ENCODE measurements at regions not wholly inside any gene's neighbourhood (a gene's known extent, or its start where the extent isn't known, plus 50 kb on each side); places are given as distances from the start of the nearest gene placed in this dataset.
A peak's percentile ranks its signal among the peaks of the same experiment; 100 is the strongest.

DNA sequence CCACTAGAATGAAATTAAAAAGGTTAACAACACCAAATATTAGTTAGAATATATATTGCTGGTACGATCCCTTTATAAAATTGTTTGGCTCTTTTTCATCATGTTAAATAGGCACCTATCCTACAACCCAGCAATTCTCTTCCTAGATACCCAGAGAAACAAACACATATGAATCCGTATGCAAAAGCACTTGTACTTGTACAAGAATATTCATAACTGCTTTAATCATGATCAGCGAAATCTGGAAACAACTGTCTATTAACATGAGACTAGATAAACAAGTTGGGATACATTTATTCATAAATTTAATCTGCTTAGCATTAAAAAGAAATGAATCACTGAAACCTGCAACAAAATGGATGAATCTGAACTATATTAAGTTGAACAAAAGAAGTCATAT lies 113.7 kb upstream of the MAP1B start:
- no peaks in the 10 kb centered on the region for H4K20me1 ChIP-seq
- H3K36me3 ChIP-seq, result no peaks in the 10 kb centered on the region
- H3K27ac ChIP-seq, result no peak overlapping the region
- no peak overlapping the region for H3K9ac ChIP-seq
- H3K4me3 ChIP-seq, result no peak overlapping the region
- H3K4me2 ChIP-seq, result no peak overlapping the region
- peaks cover 0 to 19% (median 0%) of the 10 kb centered on the region in 11 experiments; a peak in 3 of 22 replicates for H3K9me3 ChIP-seq (replicated peaks in 1 of 11)
- no peaks in the 10 kb centered on the region for H3K27me3 ChIP-seq
- TF ChIP-seq Cebpa-rat (IDR thresholded peaks at IDR 0.05), result no peak
- peaks cover 0 to 15% (median 11%) of the 10 kb centered on the region in 10 experiments; a peak in 15 of 20 replicates for H3K4me1 ChIP-seq

DNA sequence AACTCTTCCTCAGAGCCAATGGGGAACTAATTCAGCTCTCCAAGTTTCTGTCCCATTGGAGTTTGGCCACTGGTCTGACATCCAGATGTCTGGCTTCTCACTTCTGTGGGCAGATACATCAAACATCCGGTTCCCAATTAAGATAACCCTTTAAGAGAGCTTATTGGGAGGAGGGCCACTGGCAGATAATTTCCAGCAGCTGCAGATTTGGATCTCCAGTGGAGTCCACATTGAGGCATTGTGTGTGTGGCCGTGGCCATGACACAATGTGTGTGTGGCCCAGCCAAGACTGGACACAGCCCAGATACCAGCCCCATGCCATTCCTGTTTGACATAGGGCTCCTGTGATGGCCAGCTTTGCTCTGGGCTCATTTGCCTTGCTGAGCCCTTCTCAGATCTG lies 110.5 kb upstream of the MAP1B start:
- H3K9me3 ChIP-seq (replicated peaks in 1 of 11), result peaks cover 0 to 20% (median 0%) of the 10 kb centered on the region in 11 experiments; a peak in 3 of 22 replicates
- H3K4me3 ChIP-seq, result no peak overlapping the region
- no peak overlapping the region for H3K27ac ChIP-seq
- no peaks in the 10 kb centered on the region for H3K27me3 ChIP-seq
- no peak for TF ChIP-seq Cebpa-rat (IDR thresholded peaks at IDR 0.05)
- peaks cover 0 to 15% (median 11%) of the 10 kb centered on the region in 10 experiments; a peak in 15 of 20 replicates for H3K4me1 ChIP-seq
- H3K4me2 ChIP-seq, result no peak overlapping the region
- no peak overlapping the region for H3K9ac ChIP-seq
- H4K20me1 ChIP-seq, result no peaks in the 10 kb centered on the region
- H3K36me3 ChIP-seq, result no peaks in the 10 kb centered on the region

DNA sequence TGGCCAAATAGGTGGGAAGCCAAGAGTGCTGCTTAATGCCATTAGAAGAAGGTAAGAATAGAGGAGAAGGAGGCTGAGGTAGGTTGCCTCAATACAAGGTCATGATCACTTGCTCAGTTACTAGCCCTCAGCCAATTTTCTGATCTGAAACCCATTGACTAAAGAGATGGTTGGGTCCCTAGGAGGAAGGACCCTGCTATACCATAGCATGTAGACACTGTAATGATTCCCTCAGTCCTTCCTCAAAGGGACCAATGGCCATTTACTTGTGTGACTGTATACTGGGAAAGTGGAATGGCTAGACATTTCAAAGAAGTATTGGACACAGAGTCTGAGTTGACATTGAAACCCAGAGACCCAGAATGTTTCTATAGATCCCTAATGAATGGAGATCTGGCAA lies 108.5 kb upstream of the MAP1B start:
- Histone ChIP-seq H4K20me1 (no peaks in the 10 kb centered on the region), H3K4me3 (no peak overlapping the region), H3K27ac (no peak overlapping the region), H3K27me3 (no peaks in the 10 kb centered on the region), H3K9ac (no peak overlapping the region), H3K4me2 (no peak overlapping the region), H3K4me1 (peaks cover 0 to 15% (median 11%) of the 10 kb centered on the region in 10 experiments; a peak in 15 of 20 replicates), H3K9me3 (replicated peaks in 1 of 11) (peaks cover 0 to 20% (median 0%) of the 10 kb centered on the region in 11 experiments; a peak in 3 of 22 replicates), H3K36me3 (no peaks in the 10 kb centered on the region)
- TF ChIP-seq Cebpa-rat (IDR thresholded peaks at IDR 0.05), result no peak

DNA sequence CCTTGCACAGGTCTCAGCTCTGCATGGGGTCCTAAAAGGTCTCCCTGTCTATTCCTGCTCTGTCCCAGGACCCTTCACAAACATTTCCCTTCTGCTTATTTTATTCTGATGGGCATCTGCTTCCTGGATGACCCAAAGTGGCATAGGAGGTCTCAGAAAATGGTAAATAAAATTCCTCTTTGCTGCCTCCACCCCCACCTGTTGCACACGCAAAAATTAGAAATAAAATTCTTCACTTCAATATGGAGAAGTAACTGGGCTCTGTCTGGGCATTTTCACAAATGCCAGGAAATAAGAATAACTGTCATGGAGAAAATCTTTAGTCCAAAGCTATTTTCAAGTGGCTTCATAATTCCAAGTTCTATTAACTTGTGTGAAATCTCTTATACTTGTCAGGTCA lies 106.6 kb upstream of the MAP1B start:
- Histone ChIP-seq H3K27me3 (no peaks in the 10 kb centered on the region), H3K36me3 (no peaks in the 10 kb centered on the region), H3K9ac (no peak overlapping the region), H3K27ac (no peak overlapping the region), H3K4me2 (no peak overlapping the region), H4K20me1 (no peaks in the 10 kb centered on the region), H3K9me3 (replicated peaks in 1 of 11) (peaks cover 0 to 20% (median 0%) of the 10 kb centered on the region in 11 experiments; a peak in 3 of 22 replicates), H3K4me1 (peaks cover 5 to 18% (median 13%) of the 10 kb centered on the region in 10 experiments; a peak in 19 of 20 replicates), H3K4me3 (no peak overlapping the region)
- no peak for TF ChIP-seq Cebpa-rat (IDR thresholded peaks at IDR 0.05)

DNA sequence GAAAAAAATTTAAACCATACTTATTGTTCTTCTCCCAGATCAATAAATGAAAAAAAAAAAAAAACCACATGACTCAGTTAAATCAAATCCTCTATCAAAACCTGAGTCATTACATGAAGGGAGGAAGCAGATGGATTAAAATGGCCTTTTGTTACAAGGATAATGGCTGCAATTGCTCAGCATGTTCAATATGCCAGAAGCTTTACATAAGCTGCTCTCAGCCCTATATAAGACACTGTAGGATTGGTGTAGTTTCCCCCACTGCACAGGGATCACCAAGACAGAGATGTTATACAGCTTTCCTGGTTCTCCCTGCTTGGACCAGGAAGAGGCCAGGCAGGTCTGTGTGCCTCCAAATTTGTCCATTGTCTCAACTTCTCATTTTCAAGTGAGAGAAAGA lies 101.6 kb upstream of the MAP1B start:
- Histone ChIP-seq H3K36me3 (no peaks in the 10 kb centered on the region), H3K9me3 (replicated peaks in 1 of 11) (no peaks in the 10 kb centered on the region), H3K4me3 (no peak overlapping the region), H3K27ac (no peak overlapping the region), H3K9ac (no peak overlapping the region), H3K4me2 (peak overlapping the region in 10 of 11 experiments; percentile 0 to 49 (median 30); a peak in 15 of 22 replicates), H4K20me1 (no peaks in the 10 kb centered on the region), H3K4me1 (peaks cover 3 to 19% (median 17%) of the 10 kb centered on the region in 10 experiments; a peak in 14 of 20 replicates), H3K27me3 (no peaks in the 10 kb centered on the region)
- TF ChIP-seq Cebpa-rat (IDR thresholded peaks at IDR 0.05), result no peak

DNA sequence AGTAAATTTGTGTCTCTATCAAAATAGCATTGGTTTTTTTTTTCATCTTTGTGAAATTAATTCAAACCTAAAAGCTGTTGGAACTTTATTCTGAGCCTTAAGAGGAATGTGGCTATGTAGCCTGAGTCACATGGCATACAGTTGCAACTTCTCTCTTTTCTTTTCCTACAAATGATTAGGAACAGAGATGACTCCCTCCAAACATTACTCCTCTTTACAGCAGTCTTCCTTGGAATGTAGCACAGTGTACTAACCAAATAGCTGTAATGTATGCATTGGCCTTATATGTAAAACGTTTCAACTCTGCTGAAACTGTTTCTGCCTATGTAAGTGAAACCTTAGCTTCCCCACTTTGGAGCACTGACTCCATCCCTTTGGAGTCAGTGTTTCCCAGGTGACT lies 100.9 kb upstream of the MAP1B start:
- Histone ChIP-seq H3K36me3 (no peaks in the 10 kb centered on the region), H3K27me3 (no peaks in the 10 kb centered on the region), H3K4me1 (peaks cover 3 to 19% (median 17%) of the 10 kb centered on the region in 10 experiments; a peak in 14 of 20 replicates), H3K4me2 (peak overlapping the region in 7 of 11 experiments; percentile 11 to 43 (median 33); a peak in 7 of 22 replicates), H3K9me3 (replicated peaks in 1 of 11) (no peaks in the 10 kb centered on the region), H4K20me1 (no peaks in the 10 kb centered on the region), H3K4me3 (no peak overlapping the region), H3K27ac (no peak overlapping the region), H3K9ac (no peak overlapping the region)
- TF ChIP-seq Cebpa-rat (IDR thresholded peaks at IDR 0.05), result no peak

DNA sequence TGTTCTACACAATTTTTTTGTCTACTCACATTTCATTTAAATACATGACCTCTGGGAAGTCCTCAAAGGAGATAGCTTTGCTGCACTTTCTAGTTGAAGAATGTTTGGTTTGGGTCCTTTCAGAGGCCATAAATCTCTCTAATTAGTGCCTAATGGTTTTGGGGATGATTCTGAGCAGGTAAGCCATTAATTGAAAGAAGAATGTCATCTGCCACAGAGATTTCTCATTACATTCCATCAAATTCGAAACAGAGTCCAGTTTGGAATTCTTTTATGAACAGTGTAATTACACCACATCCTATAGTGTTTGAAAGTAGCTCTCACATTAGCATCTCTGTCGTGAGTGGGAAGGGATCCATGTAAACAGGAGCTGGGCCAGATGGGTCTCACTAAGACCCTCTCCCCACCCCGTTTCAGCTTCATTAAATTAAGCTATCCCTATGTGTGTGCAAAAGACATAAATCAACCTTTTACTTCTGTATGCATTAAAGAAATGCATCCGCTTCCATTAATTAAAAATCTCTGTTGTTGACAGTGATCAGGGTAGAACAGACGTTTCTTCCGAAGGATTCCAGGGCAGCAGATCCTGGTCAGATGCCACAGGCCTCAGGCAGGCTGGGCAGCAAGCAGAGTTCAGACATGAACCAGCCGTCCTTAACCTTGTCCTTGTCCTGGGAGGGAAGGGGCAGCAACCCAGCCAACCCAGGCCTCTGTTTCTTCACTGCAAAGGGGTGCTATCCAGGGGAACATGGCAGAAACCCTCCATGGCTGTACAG lies 99.8 kb upstream of the MAP1B start:
- no peaks in the 10 kb centered on the region for H3K9me3 ChIP-seq (replicated peaks in 1 of 11)
- peaks cover 3 to 19% (median 17%) of the 10 kb centered on the region in 10 experiments; a peak in 14 of 20 replicates for H3K4me1 ChIP-seq
- no peaks in the 10 kb centered on the region for H4K20me1 ChIP-seq
- no peak overlapping the region for H3K9ac ChIP-seq
- TF ChIP-seq Cebpa-rat (IDR thresholded peaks at IDR 0.05), result no peak
- no peak overlapping the region for H3K27ac ChIP-seq
- no peaks in the 10 kb centered on the region for H3K36me3 ChIP-seq
- no peaks in the 10 kb centered on the region for H3K27me3 ChIP-seq
- no peak overlapping the region for H3K4me3 ChIP-seq
- H3K4me2 ChIP-seq, result no peak overlapping the region

DNA sequence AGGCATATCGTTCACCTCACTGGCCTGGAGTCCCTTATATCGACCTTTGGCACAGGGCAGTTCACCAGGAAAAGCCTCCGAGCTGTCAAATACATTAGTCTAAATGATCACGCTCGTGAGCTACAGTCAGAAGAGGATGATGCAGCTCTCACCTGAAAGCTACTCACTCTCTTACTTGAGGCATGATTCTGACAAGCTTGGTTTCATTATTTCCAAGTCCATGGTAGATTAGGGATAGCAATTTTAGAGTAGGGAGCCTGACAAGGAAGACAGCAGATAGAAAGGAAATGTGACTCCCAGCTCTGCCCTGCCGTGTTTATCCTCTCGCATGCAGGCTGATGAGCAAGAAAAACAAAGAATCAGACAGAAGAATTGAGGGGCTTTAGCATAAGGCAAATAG lies 98.0 kb upstream of the MAP1B start:
- Histone ChIP-seq H3K9me3 (replicated peaks in 1 of 11) (no peaks in the 10 kb centered on the region), H3K27ac (no peak overlapping the region), H3K4me1 (peaks cover 3 to 19% (median 17%) of the 10 kb centered on the region in 10 experiments; a peak in 14 of 20 replicates), H3K36me3 (no peaks in the 10 kb centered on the region), H3K4me2 (no peak overlapping the region), H3K27me3 (no peaks in the 10 kb centered on the region), H4K20me1 (no peaks in the 10 kb centered on the region), H3K4me3 (no peak overlapping the region), H3K9ac (no peak overlapping the region)
- no peak for TF ChIP-seq Cebpa-rat (IDR thresholded peaks at IDR 0.05)

DNA sequence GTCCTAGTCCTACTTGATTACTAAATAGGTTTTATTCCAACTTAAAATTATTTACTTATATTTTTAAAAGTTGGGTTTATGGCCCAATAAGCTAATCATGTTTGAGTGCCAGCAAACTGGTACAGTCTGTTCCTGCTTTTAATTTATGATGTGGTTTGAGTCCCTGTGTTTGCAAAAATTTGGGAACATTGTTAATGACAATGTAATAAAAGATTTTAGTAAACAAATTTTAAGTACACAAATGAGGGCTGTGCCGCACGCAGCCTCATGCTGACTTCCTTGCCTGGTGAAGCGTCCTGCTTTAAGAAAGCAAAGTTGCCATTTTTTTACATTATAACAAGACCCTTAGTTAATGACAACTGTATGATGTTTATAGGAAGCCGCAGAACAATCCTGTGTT lies 96.8 kb upstream of the MAP1B start:
- Histone ChIP-seq H3K27me3 (no peaks in the 10 kb centered on the region), H4K20me1 (no peaks in the 10 kb centered on the region), H3K4me3 (no peak overlapping the region), H3K36me3 (no peaks in the 10 kb centered on the region), H3K27ac (no peak overlapping the region), H3K9me3 (replicated peaks in 1 of 11) (peaks cover 0 to 8% (median 0%) of the 10 kb centered on the region in 11 experiments; a peak in 6 of 22 replicates), H3K4me1 (peaks cover 4 to 19% (median 10%) of the 10 kb centered on the region in 10 experiments; a peak in 16 of 20 replicates), H3K9ac (no peak overlapping the region), H3K4me2 (no peak overlapping the region)
- no peak for TF ChIP-seq Cebpa-rat (IDR thresholded peaks at IDR 0.05)
